CD1c-positive myeloid dendritic cell (primary cell): ENCODE measurements at regions not wholly inside any gene's neighbourhood (a gene's known extent, or its start where the extent isn't known, plus 50 kb on each side); places are given as distances from the start of the nearest gene placed in this dataset.
A peak's percentile ranks its signal among the peaks of the same experiment; 100 is the strongest.

Source experiments
- DNase-seq: peaks from one replicate; pipeline ENCODE4 v3.0.0-alpha.2; 2016; ENCODE audit errors: extremely low spot score

DNA sequence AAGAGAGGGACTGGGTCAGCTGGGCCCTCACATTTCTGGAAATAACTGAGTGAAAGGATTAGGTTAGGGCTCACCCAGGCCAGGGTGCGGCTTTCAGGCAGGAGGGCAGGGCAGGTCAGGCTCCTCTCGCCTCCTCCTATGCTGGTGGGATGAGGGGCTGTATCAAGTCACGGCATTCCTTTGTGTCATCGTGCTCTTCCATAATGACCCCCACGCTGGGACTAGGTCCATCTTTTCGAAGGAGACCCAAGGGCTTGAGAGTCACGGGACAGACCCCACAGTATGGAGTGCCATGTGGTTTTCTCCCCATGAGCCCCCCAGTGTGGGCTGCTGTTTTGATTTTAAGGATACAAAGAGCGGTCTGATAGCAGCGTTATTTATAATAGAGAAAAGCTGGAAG lies 137.8 kb upstream of the COPS8 start:
- no peak for DNase-seq

GRCh38 chr2:236949089-236949905 lies 136.4 kb upstream of the COPS8 start:
- no peak for DNase-seq

GRCh38 chr2:236951830-236952475 lies 133.7 kb upstream of the COPS8 start:
- no peak for DNase-seq

- no peak for DNase-seq
These were observed 131.0 kb upstream of the COPS8 start for GRCh38 chr2:236954641-236955040.

DNA sequence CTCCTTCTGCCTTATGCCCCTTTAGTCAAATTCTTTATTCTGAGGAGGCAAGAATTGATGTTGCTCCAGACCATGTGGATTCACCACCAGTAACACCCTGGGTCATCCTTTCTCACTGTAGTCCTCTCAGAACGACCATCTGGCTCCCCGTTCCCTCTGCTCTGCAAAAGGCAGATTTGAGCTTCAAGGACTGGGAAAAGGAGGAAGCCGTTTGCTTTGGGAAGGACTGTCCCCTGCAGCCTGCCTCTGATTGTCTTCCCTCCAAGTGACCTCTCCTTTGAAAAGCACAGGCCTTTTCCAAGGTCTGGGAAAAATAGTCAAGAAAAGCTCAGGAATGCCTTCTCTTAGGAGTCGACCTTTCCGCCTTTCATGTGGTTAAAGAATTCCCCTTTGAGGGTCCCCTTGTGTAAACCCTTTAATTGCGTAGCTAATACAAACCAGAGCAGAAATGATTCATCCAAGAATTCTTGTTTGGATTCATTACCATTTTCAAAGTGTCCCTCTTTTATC lies 130.1 kb upstream of the COPS8 start:
- no peak for DNase-seq

DNA sequence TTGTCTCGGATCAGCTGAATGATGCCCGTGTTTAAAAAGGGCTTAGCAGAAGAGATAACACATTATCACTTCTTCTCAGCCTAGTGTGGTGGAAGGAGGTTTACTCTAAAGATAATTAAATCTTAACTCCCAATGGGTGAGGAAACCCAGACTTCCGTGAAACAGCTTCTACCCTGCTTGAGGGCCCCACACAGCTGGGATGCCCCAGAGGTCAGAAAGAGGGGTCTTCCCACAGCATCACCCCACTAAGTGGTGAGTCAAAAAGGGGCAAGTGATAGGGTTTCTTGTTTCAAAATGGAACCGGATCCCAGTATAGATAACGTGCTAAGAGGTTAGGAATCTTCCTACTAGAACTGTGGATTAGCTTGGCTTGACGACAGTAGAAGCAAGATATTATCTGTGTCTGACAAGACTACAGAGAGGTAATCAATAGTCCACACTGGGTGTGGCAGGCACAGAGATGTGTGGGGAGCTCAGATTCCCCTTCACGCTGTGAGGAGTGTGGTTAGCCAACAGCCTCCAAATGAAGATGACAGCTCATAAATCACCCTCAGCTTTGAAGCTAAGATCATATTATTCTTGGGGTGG lies 129.6 kb upstream of the COPS8 start:
- no peak for DNase-seq

DNA sequence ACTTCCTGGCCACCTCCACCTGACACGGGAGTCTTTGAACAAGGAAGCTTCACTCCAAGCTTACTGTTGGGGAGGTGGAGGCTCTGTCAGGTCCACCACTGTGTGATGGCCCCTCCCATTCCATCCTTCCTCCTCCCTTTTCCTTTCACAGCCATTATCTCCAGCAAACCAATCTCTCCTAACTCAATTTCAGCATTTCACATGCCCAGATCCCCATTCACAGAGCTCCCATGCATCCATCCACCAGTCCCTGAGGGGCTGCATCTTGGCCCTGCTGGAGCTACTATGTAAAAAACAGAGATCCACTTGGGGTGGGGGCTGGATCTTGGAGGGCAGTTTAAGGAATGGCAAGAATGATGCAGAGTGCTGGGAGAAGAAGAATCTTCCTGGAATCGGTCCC lies 129.0 kb upstream of the COPS8 start:
- no peak for DNase-seq

GRCh38 chr2:236959036-236959435 lies 126.7 kb upstream of the COPS8 start:
- DNase-seq = no peak

- no peak for DNase-seq
These were observed 125.8 kb upstream of the COPS8 start for GRCh38 chr2:236959876-236960275.

DNA sequence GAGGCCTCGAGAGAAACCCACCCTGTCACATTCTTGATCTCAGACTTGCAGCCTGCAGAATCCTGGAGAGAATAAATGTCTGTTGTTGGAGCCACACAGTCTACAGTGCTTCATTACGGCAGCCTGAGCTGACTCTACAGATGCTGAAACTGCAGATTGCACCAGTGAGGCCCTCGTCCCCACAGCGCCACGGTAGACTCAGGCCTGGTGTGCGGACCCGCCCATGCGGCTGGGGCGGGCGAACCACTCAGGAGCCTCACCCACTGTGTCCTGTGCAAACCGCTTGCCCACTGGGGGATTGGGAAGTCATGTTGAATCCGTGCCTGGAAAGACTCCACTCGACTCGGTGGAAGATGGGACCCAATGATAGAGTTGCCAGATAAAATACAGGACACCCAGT lies 125.2 kb upstream of the COPS8 start:
- DNase-seq = no peak

GRCh38 chr2:236962816-236963215 lies 122.9 kb upstream of the COPS8 start:
- no peak for DNase-seq

DNA sequence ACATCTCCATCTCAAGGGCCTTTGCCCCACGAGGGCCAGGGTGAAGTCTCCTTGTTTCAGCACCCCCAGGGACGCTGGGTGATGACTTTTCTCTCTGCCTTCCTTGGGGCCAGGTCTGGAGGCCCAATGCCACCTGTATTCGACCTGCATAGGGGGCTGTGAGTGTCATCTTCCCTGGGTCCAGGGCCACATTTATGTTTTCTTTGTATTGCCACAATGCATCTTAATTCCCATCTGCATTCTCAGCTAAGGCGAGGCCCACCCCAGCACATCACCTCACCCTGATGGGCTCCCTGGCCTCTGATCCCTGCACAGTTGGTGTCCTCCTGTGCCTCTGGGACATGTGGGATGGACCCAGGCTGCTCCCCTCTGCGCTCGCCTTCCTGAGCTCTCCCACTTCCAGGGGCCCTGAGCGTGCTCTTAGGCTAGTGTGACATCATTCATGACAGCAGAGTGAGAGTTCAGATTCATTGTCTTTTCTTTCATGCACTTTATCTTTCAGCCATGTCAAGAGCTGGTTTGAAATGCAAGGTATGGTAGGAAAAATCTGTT lies 122.0 kb upstream of the COPS8 start:
- no peak for DNase-seq

DNA sequence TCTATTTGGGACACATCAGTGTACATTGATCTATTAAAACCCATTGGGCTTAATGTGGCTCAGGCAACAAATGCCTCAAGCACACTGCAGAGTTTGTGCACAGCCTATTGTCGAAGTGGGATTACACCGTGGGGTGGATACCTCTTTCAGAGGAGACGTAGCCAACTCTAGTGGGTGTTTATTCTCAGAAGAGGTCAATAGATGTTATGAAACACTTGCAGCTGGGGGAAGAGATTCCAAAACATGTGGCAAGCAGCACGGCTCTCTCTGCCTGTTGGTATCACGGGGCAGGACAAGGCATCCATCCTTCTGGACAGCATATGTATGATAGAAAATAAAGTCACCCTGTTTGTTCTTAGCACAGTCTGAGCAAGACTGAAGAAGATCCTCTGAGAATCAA lies 121.4 kb upstream of the COPS8 start:
- DNase-seq = no peak

GRCh38 chr2:236965021-236965840 lies 120.5 kb upstream of the COPS8 start:
- DNase-seq = no peak

DNA sequence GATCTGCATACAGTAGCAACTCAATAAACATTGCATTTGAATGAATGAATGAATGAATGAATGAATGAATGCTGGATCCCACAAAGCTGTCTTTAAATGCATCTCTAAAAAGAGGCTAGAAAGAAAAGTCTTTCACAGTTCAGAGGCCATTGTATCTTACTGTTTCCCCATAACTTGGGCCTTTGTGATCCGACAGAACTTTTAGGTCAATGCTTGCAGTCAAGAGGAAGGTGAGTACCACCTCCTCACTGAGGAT lies 119.9 kb upstream of the COPS8 start:
- no peak for DNase-seq

- DNase-seq = no peak
These were observed 118.2 kb upstream of the COPS8 start for GRCh38 chr2:236967499-236967783.

DNA sequence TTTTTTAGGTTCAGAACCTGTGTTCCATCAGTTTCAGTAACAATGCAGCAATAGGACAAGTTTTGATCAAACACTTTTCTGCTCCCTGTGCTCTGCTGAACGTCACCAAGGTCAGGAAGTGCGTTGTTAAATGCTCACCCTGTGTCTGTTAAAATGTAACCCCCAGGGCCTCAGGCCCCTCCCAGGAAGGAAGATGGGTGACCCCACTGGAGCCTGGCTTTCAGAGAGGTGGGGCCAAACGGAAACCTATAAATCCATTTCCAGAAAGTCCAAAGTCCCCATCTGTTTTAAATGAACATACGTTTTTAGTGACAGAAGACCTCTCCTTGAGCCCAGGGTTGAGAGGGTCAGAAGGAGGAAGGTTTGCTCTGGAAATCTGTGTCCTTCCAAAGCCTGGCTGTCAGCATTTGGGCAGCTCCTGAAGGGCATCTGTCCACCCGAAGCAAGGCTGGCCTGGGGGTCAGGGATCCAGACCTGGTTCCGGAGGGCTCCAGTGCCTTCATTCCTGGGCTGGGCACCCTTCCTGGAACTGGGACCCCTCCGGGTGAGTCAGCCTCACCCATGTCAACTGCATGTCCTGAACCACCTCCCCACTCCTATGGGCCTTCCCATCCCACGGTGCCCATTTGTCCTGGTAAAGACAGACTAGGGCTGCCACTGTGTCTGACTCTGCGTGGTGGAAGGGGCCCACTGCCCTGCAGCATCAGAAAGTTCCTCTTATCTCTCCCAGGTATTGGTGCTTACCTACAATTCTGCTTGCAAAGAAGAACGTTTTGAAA lies 117.4 kb upstream of the COPS8 start:
- DNase-seq = no peak

DNA sequence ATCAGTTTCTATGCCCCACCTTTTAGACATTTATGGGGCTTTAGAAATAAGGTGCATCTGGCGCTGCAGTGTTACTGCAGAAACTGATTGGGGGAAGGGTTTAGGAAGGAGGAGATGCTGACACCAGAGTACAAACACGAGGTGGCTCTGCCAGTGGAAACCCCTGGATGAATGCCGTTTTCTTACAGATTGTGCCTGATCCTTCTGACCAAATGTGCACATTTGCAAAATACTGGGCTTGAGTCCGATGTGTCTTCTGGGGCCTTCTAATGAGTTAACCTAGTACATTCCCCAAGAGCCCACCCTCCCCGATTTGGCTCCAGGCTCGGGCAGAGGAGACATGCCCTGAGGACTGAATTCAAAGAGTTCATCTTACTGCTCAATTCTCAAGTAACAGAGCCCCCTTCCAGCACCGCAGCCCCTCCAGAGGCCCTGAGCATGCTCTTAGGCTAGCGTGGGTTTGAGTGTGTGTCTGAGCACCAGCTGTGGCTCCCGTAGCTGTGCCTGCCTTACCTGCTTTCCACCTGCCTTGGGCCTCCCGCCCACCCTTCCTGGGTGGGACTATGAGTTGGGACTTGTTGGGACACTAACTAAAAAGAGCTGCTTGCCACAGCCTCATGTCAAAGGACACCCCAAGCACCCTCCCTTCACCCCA lies 116.7 kb upstream of the COPS8 start:
- no peak for DNase-seq

DNA sequence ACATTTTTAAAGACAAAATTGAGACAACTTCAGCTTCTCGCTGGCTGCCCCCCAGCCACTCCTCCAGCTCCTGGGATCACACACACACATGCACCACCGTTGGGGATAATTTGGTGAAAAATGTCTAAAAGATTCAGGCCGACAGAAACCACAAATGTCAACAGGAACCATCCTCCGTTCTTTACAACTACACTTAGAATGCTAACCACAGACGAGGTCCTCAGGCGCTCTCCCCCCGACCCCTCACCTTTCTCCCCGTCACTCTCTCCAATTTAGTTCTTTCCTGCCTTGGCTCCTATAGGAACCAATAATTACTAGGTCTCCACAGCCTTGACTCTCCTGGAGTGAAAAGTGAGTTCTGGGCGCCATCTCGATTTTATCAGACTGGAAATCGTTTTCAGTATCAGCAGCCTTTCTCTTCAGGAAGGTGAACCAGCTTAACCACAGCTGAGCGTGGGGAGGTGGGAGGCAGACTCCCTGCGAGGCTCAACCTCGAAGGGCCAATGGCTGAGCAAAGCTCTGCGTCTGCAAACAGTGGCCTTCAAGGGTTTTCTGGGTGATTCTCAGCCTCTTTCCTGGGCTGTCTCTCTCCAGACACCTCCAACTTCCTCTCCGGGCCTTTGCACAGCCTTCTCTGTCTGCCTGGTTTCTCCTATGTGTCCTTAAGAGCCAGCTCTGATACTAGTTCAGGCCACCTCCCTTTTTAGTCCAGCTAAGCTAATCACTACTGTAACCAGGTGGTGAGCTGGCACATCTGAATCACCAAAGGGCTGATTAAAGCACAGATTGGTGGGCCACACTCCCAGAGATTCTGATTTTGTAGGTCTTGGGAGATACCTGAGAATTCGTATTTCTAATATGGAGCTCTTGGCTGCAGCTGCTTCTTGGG lies 115.7 kb upstream of the COPS8 start:
- peak; percentile 20 for DNase-seq

- DNase-seq = no peak
These were observed 115.1 kb upstream of the COPS8 start for GRCh38 chr2:236970656-236971010.
